DND-41 (cell line): ENCODE measurements at regions not wholly inside any gene's neighbourhood (a gene's known extent, or its start where the extent isn't known, plus 50 kb on each side); places are given as distances from the start of the nearest gene placed in this dataset.

ENCODE experiments used
- ATAC-seq: fragments of 200-7000 bp; cut with Tn5 transposase; 3 replicates; pipeline ENCODE4 v1.9.1; 2021; ENCODE audit warnings: low read depth; ENCODE audit not compliant: insufficient read depth
- DNase-seq: peaks from one replicate; pipeline ENCODE4 v3.0.0-alpha.2; 2020
- H2AFZ ChIP-seq: 2 replicates; pipeline ENCODE4 v1.6.0; 2012; ENCODE audit warnings: low read depth, low read length
- H3K27ac ChIP-seq: 2 replicates; pipeline ENCODE4 v1.5.1; 2012; ENCODE audit warnings: low read length, inconsistent platforms
- H3K27me3 ChIP-seq: fragments of 200-600 bp; sonication (generic); 2 replicates; pipeline ENCODE4 v1.6.0; 2012; ENCODE audit warnings: low read length, mild to moderate bottlenecking, inconsistent platforms; ENCODE audit not compliant: insufficient read depth, poor library complexity
- H3K36me3 ChIP-seq: 2 replicates; pipeline ENCODE4 v1.5.1; 2012; ENCODE audit warnings: low read length, inconsistent platforms; ENCODE audit not compliant: insufficient read depth
- H3K4me1 ChIP-seq: 2 replicates; pipeline ENCODE4 v1.5.1; 2012; ENCODE audit warnings: mild to moderate bottlenecking, low read length; ENCODE audit not compliant: insufficient read depth
- H3K4me2 ChIP-seq: 2 replicates; pipeline ENCODE4 v1.6.0; 2012; ENCODE audit warnings: mild to moderate bottlenecking, moderate library complexity, low read length, inconsistent platforms; ENCODE audit not compliant: insufficient read depth
- H3K4me3 ChIP-seq, 2 experiments: fragments of 200-600 bp in 1 of 2; shearing (Covaris generic) in 1 of 2; 2 replicates each; pipeline ENCODE4 v1.5.1; 2012 to 2016; ENCODE audit warnings: inconsistent platforms in 2 of 2, low read length in 2 of 2, mild to moderate bottlenecking in 2 of 2, low read depth in 1 of 2, moderate library complexity in 1 of 2
- H3K79me2 ChIP-seq: 2 replicates; pipeline ENCODE4 v1.6.0; 2012; ENCODE audit warnings: low read length, inconsistent platforms; ENCODE audit not compliant: insufficient read depth
- H3K9ac ChIP-seq: 2 replicates; pipeline ENCODE4 v1.6.0; 2012; ENCODE audit warnings: low read depth, mild to moderate bottlenecking, inconsistent platforms, low read length, moderate library complexity
- H3K9me3 ChIP-seq: 2 replicates; pipeline ENCODE4 v1.5.1; 2012; ENCODE audit warnings: low read length, moderate library complexity, mild to moderate bottlenecking, inconsistent platforms; ENCODE audit not compliant: insufficient read depth, severe bottlenecking
- H4K20me1 ChIP-seq: 2 replicates; pipeline ENCODE4 v1.6.0; 2012; ENCODE audit warnings: low read length; ENCODE audit not compliant: insufficient read depth
- EZH2 ChIP-seq: IDR thresholded peaks from 3 replicates; pipeline ENCODE4 v1.6.1; 2012; ENCODE audit warnings: borderline replicate concordance, low read depth, mild to moderate bottlenecking, moderate library complexity, low read length, inconsistent platforms; ENCODE audit not compliant: severe bottlenecking
- TF ChIP-seq, protein P1 (sequence below): IDR thresholded peaks from 2 replicates; pipeline ENCODE4 v1.5.1; 2012; ENCODE audit warnings: borderline replicate concordance, low read length, moderate library complexity, mild to moderate bottlenecking; ENCODE audit not compliant: poor library complexity, severe bottlenecking; ENCODE audit errors: extremely low read depth

GRCh38 chr15:24858737-24859601 is 95.8 kb upstream of the SNRPN start:
- no peak for ATAC-seq
- H3K4me2 ChIP-seq = no peak overlapping the region

GRCh38 chr15:24861014-24861690 is 93.6 kb upstream of the SNRPN start:
- no peaks in the 10 kb centered on the region for H3K9me3 ChIP-seq
- H3K4me3 ChIP-seq = no peak overlapping the region
- no peaks in the 10 kb centered on the region for H3K27me3 ChIP-seq
- TF ChIP-seq, protein P1, sequence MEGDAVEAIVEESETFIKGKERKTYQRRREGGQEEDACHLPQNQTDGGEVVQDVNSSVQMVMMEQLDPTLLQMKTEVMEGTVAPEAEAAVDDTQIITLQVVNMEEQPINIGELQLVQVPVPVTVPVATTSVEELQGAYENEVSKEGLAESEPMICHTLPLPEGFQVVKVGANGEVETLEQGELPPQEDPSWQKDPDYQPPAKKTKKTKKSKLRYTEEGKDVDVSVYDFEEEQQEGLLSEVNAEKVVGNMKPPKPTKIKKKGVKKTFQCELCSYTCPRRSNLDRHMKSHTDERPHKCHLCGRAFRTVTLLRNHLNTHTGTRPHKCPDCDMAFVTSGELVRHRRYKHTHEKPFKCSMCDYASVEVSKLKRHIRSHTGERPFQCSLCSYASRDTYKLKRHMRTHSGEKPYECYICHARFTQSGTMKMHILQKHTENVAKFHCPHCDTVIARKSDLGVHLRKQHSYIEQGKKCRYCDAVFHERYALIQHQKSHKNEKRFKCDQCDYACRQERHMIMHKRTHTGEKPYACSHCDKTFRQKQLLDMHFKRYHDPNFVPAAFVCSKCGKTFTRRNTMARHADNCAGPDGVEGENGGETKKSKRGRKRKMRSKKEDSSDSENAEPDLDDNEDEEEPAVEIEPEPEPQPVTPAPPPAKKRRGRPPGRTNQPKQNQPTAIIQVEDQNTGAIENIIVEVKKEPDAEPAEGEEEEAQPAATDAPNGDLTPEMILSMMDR = no peak
- TF ChIP-seq EZH2 = no peak
- no peak for DNase-seq
- H3K79me2 ChIP-seq = no peaks in the 10 kb centered on the region
- no peak overlapping the region for H3K4me2 ChIP-seq
- no peak overlapping the region for H3K27ac ChIP-seq
- no peak overlapping the region for H3K9ac ChIP-seq
- H3K4me1 ChIP-seq = peaks cover 8% of the 10 kb centered on the region; the same call in 1 of the 2 replicates
- H4K20me1 ChIP-seq = no peaks in the 10 kb centered on the region
- H3K36me3 ChIP-seq = no peaks in the 10 kb centered on the region
- no peak overlapping the region for H2AFZ ChIP-seq
- ATAC-seq = no peak

More at GRCh38 chr15:24858737-24859601, 95.8 kb upstream of the SNRPN start:
- no peaks in the 10 kb centered on the region for H3K9me3 ChIP-seq
- no peaks in the 10 kb centered on the region for H4K20me1 ChIP-seq
- no peak for TF ChIP-seq EZH2
- TF ChIP-seq, protein P1 = no peak
- no peaks in the 10 kb centered on the region for H3K36me3 ChIP-seq
- DNase-seq = no peak
- H3K4me3 ChIP-seq = no peak overlapping the region
- no peak overlapping the region for H2AFZ ChIP-seq
- H3K9ac ChIP-seq = no peak overlapping the region
- H3K27ac ChIP-seq = no peak overlapping the region
- H3K27me3 ChIP-seq = no peaks in the 10 kb centered on the region
- peaks cover 8% of the 10 kb centered on the region; the same call in 1 of the 2 replicates for H3K4me1 ChIP-seq
- no peaks in the 10 kb centered on the region for H3K79me2 ChIP-seq

GRCh38 chr15:24862726-24863521 is 91.9 kb upstream of the SNRPN start:
- H3K4me2 ChIP-seq = no peak overlapping the region
- TF ChIP-seq, protein P1 = no peak
- TF ChIP-seq EZH2 = no peak
- H3K9ac ChIP-seq = no peak overlapping the region
- peak overlapping the region; percentile 5; the same call in 1 of the 2 replicates for H2AFZ ChIP-seq
- H3K79me2 ChIP-seq = no peaks in the 10 kb centered on the region
- no peak overlapping the region for H3K27ac ChIP-seq
- H3K4me1 ChIP-seq = peaks cover 8% of the 10 kb centered on the region; the same call in 1 of the 2 replicates
- H3K4me3 ChIP-seq = no peak overlapping the region
- H3K36me3 ChIP-seq = no peaks in the 10 kb centered on the region
- peak; percentile 60; the same call in 2 of the 3 replicates for ATAC-seq
- no peaks in the 10 kb centered on the region for H3K27me3 ChIP-seq
- DNase-seq = peak; percentile 10
- H4K20me1 ChIP-seq = no peaks in the 10 kb centered on the region
- no peaks in the 10 kb centered on the region for H3K9me3 ChIP-seq
